ENCODE measurements at regions not wholly inside any gene's neighbourhood (a gene's known extent, or its start where the extent isn't known, plus 50 kb on each side); places are given as distances from the start of the nearest gene placed in this dataset.

- no peaks in the 10 kb centered on the region for H3K79me2 ChIP-seq
- no peak overlapping the region for H3K9ac ChIP-seq
- no peak overlapping the region for H2AFZ ChIP-seq
- H3K4me3 ChIP-seq (ENCODE audit: low read depth, low read length), result no peak overlapping the region
- H3K36me3 ChIP-seq (ENCODE audit: control insufficient read depth, insufficient read depth, low read length), result no peaks in the 10 kb centered on the region
- no peak overlapping the region for H3K27ac ChIP-seq
- H3K9me3 ChIP-seq (ENCODE audit: control insufficient read depth, low read length), result no peaks in the 10 kb centered on the region
- H3K4me1 ChIP-seq, result no peaks in the 10 kb centered on the region
- TF ChIP-seq CTCF (IDR thresholded peaks at IDR 0.05), result no peak
- no peak overlapping the region for H3K4me2 ChIP-seq (ENCODE audit: low read length)
- no peaks in the 10 kb centered on the region for H3K27me3 ChIP-seq (ENCODE audit: control insufficient read depth, insufficient read depth, low read length)
These were observed 376.2 kb upstream of the MEIS1 start for GRCh38 chr2:66058675-66059074.

GRCh38 chr2:66057844-66058243 is 377.1 kb upstream of the MEIS1 start:
- H3K27me3 ChIP-seq (ENCODE audit: control insufficient read depth, insufficient read depth, low read length), result no peaks in the 10 kb centered on the region
- H3K9ac ChIP-seq, result no peak overlapping the region
- no peaks in the 10 kb centered on the region for H3K4me1 ChIP-seq

DNA sequence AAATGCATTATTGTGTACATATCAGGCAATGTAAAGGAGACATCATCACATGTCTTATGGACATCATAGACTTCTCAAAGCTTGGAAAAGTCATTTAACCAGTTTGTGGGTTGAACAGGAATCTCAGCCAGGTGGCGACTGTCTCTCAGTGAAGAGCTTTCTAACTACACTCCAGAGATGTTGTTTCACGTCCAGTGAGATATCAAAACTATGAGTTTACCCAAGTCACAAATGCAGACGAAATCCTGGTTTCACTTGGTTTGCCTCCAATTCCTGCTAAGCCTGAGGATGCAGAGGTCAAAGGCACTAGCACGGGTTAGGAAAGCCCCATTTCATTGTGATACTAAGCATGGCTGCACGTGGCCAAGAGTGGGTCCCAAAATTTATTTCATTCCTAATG is 384.5 kb upstream of the MEIS1 start:
- Histone ChIP-seq H2AFZ (no peak overlapping the region), H3K27me3 (ENCODE audit: control insufficient read depth, insufficient read depth, low read length) (no peaks in the 10 kb centered on the region), H3K27ac (no peak overlapping the region), H3K9me3 (ENCODE audit: control insufficient read depth, low read length) (no peaks in the 10 kb centered on the region), H3K4me1 (no peaks in the 10 kb centered on the region), H3K4me3 (ENCODE audit: low read depth, low read length) (no peak overlapping the region), H3K79me2 (no peaks in the 10 kb centered on the region), H3K9ac (no peak overlapping the region), H3K36me3 (ENCODE audit: control insufficient read depth, insufficient read depth, low read length) (no peaks in the 10 kb centered on the region), H3K4me2 (ENCODE audit: low read length) (no peak overlapping the region)
- TF ChIP-seq CTCF (IDR thresholded peaks at IDR 0.05), result no peak

More at GRCh38 chr2:66057844-66058243, 377.1 kb upstream of the MEIS1 start:
- no peak for TF ChIP-seq CTCF (IDR thresholded peaks at IDR 0.05)
- H3K4me3 ChIP-seq (ENCODE audit: low read depth, low read length), result no peak overlapping the region
- no peaks in the 10 kb centered on the region for H3K79me2 ChIP-seq
- no peak overlapping the region for H3K4me2 ChIP-seq (ENCODE audit: low read length)
- H2AFZ ChIP-seq, result no peak overlapping the region
- no peaks in the 10 kb centered on the region for H3K36me3 ChIP-seq (ENCODE audit: control insufficient read depth, insufficient read depth, low read length)
- no peak overlapping the region for H3K27ac ChIP-seq
- no peaks in the 10 kb centered on the region for H3K9me3 ChIP-seq (ENCODE audit: control insufficient read depth, low read length)

DNA sequence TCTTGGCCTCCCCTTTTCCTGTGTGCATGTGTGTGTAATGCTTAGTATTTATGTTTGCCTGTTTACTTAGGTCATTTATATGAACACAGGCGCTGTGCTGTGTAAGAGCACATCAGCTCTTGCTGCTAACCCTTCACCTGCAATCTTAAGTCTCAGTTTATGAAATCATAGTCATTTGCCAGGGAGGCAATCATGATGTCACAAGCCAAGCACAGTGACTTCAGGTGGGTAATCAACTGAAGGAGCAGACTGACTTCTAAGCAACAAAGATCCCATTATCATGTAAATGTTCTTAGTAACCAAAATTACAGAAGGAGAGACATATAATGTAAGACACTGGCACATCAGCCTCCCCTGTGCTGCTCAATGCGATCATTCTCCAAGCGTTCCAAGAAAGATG is 386.3 kb upstream of the MEIS1 start:
- no peak overlapping the region for H3K4me2 ChIP-seq (ENCODE audit: low read length)
- H3K27ac ChIP-seq, result no peak overlapping the region
- no peaks in the 10 kb centered on the region for H3K79me2 ChIP-seq
- no peak overlapping the region for H3K9ac ChIP-seq
- no peaks in the 10 kb centered on the region for H3K9me3 ChIP-seq (ENCODE audit: control insufficient read depth, low read length)
- no peak overlapping the region for H2AFZ ChIP-seq
- H3K4me3 ChIP-seq (ENCODE audit: low read depth, low read length), result no peak overlapping the region
- H3K4me1 ChIP-seq, result no peaks in the 10 kb centered on the region
- no peaks in the 10 kb centered on the region for H3K36me3 ChIP-seq (ENCODE audit: control insufficient read depth, insufficient read depth, low read length)
- no peaks in the 10 kb centered on the region for H3K27me3 ChIP-seq (ENCODE audit: control insufficient read depth, insufficient read depth, low read length)
- TF ChIP-seq CTCF (IDR thresholded peaks at IDR 0.05), result no peak

DNA sequence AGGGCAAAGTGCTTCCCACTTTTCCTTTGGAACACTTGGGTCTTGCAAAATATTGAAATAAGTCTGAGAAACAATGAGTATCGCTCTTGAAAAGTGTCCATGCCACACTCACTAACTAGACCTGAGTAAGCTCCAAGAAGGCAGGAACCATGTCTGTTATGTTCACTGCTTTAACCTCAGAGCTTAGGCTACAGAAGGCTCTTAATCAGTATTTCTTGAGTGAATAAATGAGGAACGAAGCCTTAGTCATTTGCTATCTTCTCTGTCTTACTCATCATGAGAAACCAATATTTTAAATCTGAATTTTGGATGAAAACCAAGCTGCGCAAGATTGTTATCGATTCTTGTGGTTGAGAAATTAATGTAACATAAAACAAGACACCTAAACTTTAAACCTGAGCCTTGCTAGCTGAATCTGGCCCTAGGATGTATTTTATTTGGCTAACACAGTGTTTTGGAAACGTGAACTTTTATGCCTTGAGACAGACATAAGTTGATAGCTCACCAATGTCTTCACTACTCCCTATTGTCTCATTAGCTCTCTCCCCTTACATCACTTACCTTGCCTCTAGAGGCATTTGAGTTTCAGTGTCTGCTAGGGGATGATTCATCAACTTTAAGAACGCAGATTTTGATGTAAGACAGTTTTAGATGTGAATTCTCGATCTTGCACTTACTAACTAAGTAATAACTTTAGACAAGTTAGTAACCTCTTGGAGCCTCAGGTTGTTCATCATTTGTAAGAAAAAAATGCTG is 392.8 kb upstream of the MEIS1 start:
- Histone ChIP-seq H3K4me3 (ENCODE audit: low read depth, low read length) (no peak overlapping the region), H2AFZ (no peak overlapping the region), H3K79me2 (no peaks in the 10 kb centered on the region), H3K36me3 (ENCODE audit: control insufficient read depth, insufficient read depth, low read length) (no peaks in the 10 kb centered on the region), H3K9me3 (ENCODE audit: control insufficient read depth, low read length) (no peaks in the 10 kb centered on the region), H3K4me1 (no peaks in the 10 kb centered on the region), H3K27ac (no peak overlapping the region), H3K9ac (no peak overlapping the region), H3K4me2 (ENCODE audit: low read length) (no peak overlapping the region), H3K27me3 (ENCODE audit: control insufficient read depth, insufficient read depth, low read length) (no peaks in the 10 kb centered on the region)
- TF ChIP-seq CTCF (IDR thresholded peaks at IDR 0.05), result no peak
